22Rv1 (cell line): ENCODE measurements at regions not wholly inside any gene's neighbourhood (a gene's known extent, or its start where the extent isn't known, plus 50 kb on each side); places are given as distances from the start of the nearest gene placed in this dataset.

ENCODE experiments used
- ZFX ChIP-seq: fragments of 450-650 bp; IDR thresholded peaks from 2 replicates; pipeline ENCODE4 v1.6.1; 2017; ENCODE audit warnings: antibody characterized with exemption, borderline replicate concordance
- TF ChIP-seq, protein P1 (sequence below): fragments of 450-650 bp; IDR thresholded peaks from 2 replicates; pipeline ENCODE4 v1.5.1; 2017; ENCODE audit warnings: mild to moderate bottlenecking

DNA sequence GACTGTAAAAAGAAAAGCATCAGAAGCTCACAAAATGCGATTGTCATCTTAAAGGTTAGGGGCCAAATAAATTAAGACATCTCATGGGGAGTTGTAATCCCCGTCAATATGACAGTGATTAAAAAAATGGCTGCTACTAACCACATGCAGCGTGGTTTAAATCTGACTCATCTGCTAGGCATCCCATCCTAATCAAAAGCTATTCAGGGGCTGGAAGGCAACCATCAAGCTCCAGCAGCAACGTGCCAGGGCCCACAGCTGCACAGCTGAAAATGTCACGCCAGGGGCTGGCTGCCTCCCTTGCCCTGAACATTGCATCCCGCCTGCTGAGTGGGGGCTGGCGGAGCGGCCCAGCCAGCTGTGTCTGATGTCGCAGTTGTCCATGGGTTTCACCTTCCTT, 66.3 kb upstream of the FRMD4A start:
- TF ChIP-seq, protein P1, sequence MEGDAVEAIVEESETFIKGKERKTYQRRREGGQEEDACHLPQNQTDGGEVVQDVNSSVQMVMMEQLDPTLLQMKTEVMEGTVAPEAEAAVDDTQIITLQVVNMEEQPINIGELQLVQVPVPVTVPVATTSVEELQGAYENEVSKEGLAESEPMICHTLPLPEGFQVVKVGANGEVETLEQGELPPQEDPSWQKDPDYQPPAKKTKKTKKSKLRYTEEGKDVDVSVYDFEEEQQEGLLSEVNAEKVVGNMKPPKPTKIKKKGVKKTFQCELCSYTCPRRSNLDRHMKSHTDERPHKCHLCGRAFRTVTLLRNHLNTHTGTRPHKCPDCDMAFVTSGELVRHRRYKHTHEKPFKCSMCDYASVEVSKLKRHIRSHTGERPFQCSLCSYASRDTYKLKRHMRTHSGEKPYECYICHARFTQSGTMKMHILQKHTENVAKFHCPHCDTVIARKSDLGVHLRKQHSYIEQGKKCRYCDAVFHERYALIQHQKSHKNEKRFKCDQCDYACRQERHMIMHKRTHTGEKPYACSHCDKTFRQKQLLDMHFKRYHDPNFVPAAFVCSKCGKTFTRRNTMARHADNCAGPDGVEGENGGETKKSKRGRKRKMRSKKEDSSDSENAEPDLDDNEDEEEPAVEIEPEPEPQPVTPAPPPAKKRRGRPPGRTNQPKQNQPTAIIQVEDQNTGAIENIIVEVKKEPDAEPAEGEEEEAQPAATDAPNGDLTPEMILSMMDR = no peak
- no peak for TF ChIP-seq ZFX
